K562 (cell line): ENCODE measurements at regions not wholly inside any gene's neighbourhood (a gene's known extent, or its start where the extent isn't known, plus 50 kb on each side); places are given as distances from the start of the nearest gene placed in this dataset.

Experiments
- ATAC-seq: fragments of 200-7000 bp; cut with Tn5 transposase; 3 replicates; pipeline ENCODE4 v1.9.1; 2020; ENCODE audit warnings: moderate library complexity
- BruUV-seq: library from RNA; stranded (reverse); fragments of 400-500 nt; replicated peaks from 2 replicates; lab custom pipeline; 2021; lab: Mats Ljungman, UMichigan
- CTCF ChIA-PET: fragments of 300-600 bp; formaldehyde crosslinking; extraction: SDS; loops from one replicate; lab custom pipeline; 2021; ENCODE audit warnings: low intra/inter-chr PET ratio; lab: Yijun Ruan, JAX
- POLR2A ChIA-PET: fragments of 300-600, 350-650 bp; sonication (Branson Sonifier 250); formaldehyde crosslinking; extraction: SDS; loops from one replicate; lab custom pipeline; 2021; ENCODE audit warnings: antibody characterized with exemption, inconsistent platforms; lab: Yijun Ruan, JAX
- DNase-seq, 4 experiments: peaks; one replicate each; pipeline versions ENCODE4 v3.0.0 to v3.0.0-alpha.2; 2011 to 2018; ENCODE audit warnings: low spot score in 3 of 4, mixed read lengths in 3 of 4; ENCODE audit errors: extremely low read depth in 1 of 4
- FAIRE-seq: peaks from 2 replicates; lab custom pipeline; 2011; peaks lifted over from hg19 to GRCh38; lab: Jason Lieb, UNC
- H2AFZ ChIP-seq: 2 replicates; pipeline ENCODE4 v1.6.0; 2011; ENCODE audit warnings: low read depth, low read length, control low read depth, inconsistent platforms
- H3K27ac ChIP-seq: fragments of 200-600 bp; 3 replicates; pipeline ENCODE4 v1.8.0; 2011; ENCODE audit warnings: low read depth, mild to moderate bottlenecking, control low read depth, inconsistent platforms, low read length, moderate library complexity, mixed read lengths; ENCODE audit errors: extremely low read depth
- H3K27me3 ChIP-seq, 2 experiments: fragments of 300-600 bp in 1 of 2; 2 replicates in 1 of 2; 3 replicates in 1 of 2; pipeline versions ENCODE4 v1.6.0 to v1.8.0; 2011; ENCODE audit warnings: inconsistent platforms in 2 of 2, low read length in 2 of 2, mild to moderate bottlenecking in 1 of 2, mixed read lengths in 1 of 2, moderate library complexity in 1 of 2; ENCODE audit not compliant: control insufficient read depth in 2 of 2, insufficient read depth in 2 of 2
- H3K36me3 ChIP-seq: fragments of 300-600 bp; 3 replicates; pipeline ENCODE4 v1.8.0; 2011; ENCODE audit warnings: mild to moderate bottlenecking, low read length, inconsistent platforms; ENCODE audit not compliant: control insufficient read depth, insufficient read depth
- H3K4me1 ChIP-seq, 2 experiments: fragments of 200-600 bp in 1 of 2; replicated peaks in 1 of 2; 2 replicates in 1 of 2; 3 replicates in 1 of 2; pipeline versions ENCODE4 v1.5.1 to v1.8.0; 2011; ENCODE audit warnings: inconsistent platforms in 2 of 2, low read length in 2 of 2, mild to moderate bottlenecking in 1 of 2, mixed read lengths in 1 of 2, moderate library complexity in 1 of 2; ENCODE audit not compliant: control insufficient read depth in 2 of 2, insufficient read depth in 2 of 2
- H3K4me2 ChIP-seq: 2 replicates; pipeline ENCODE4 v1.6.1; 2011; ENCODE audit warnings: low read length, control low read depth, inconsistent platforms, mixed read lengths; ENCODE audit not compliant: insufficient read depth
- H3K4me3 ChIP-seq: fragments of 200-600 bp; sonication (generic), shearing (Covaris generic); 2 replicates; pipeline ENCODE4 v1.5.1; 2016; ENCODE audit warnings: control low read depth, inconsistent platforms
- H3K79me2 ChIP-seq: fragments of 200-600 bp; 3 replicates; pipeline ENCODE4 v1.8.0; 2011; ENCODE audit warnings: low read length, inconsistent platforms; ENCODE audit not compliant: control insufficient read depth, insufficient read depth
- H3K9ac ChIP-seq, 2 experiments: 2 replicates each; pipeline versions ENCODE4 v1.6.0 to v1.6.1; 2011; ENCODE audit warnings: low read depth in 2 of 2, low read length in 2 of 2, control low read depth in 1 of 2, inconsistent platforms in 1 of 2, mild to moderate bottlenecking in 1 of 2, mixed read lengths in 1 of 2; ENCODE audit not compliant: insufficient read depth in 1 of 2
- H3K9me1 ChIP-seq: one replicate; pipeline ENCODE4 v1.6.0; 2011; ENCODE audit warnings: inconsistent platforms, mild to moderate bottlenecking, low read length, moderate library complexity; ENCODE audit not compliant: control insufficient read depth, insufficient read depth
- H3K9me3 ChIP-seq: replicated peaks from 2 replicates; pipeline ENCODE4 v1.5.1; 2011; ENCODE audit warnings: low read depth, low read length, inconsistent platforms; ENCODE audit not compliant: control insufficient read depth, insufficient read depth
- H4K20me1 ChIP-seq: replicated peaks from 2 replicates; pipeline ENCODE4 v1.6.1; 2011; ENCODE audit warnings: low read length, inconsistent platforms, mixed read lengths; ENCODE audit not compliant: control insufficient read depth, insufficient read depth
- E2F6 ChIP-seq, 2 experiments: IDR thresholded peaks; 2 replicates each; pipeline ENCODE4 v1.6.1; 2011; ENCODE audit warnings: borderline replicate concordance in 1 of 2, control low read depth in 1 of 2, low read depth in 1 of 2, low read length in 1 of 2, mild to moderate bottlenecking in 1 of 2, mixed read lengths in 1 of 2, moderate library complexity in 1 of 2; ENCODE audit not compliant: insufficient read depth in 1 of 2, insufficient read length in 1 of 2, poor library complexity in 1 of 2, severe bottlenecking in 1 of 2; ENCODE audit errors: extremely low read depth in 1 of 2
- GTF2A2 ChIP-seq: IDR thresholded peaks from 2 replicates; pipeline ENCODE4 v1.6.1; 2016; ENCODE audit warnings: mild to moderate bottlenecking, missing genetic modification characterization, missing compliant biosample characterization
- NFE2 ChIP-seq: IDR thresholded peaks from 2 replicates; pipeline ENCODE4 v1.6.1; 2014; ENCODE audit warnings: antibody characterized with exemption, low read depth
- POLR2A ChIP-seq: fragments of 450-650 bp; conservative IDR thresholded peaks from 2 replicates; pipeline ENCODE4 v1.6.1; 2016
- RBFOX2 ChIP-seq: fragments of 200-400 bp; formaldehyde crosslinking; IDR thresholded peaks from 2 replicates; pipeline ENCODE4 v1.6.1; 2017; ENCODE audit warnings: low read depth, mild to moderate bottlenecking, low read length, moderate library complexity
- SNIP1 ChIP-seq: fragments of 450-650 bp; IDR thresholded peaks from 2 replicates; pipeline ENCODE4 v1.7.1; 2017; ENCODE audit warnings: low read depth, mild to moderate bottlenecking
- TCF3 ChIP-seq: sonication (generic); formaldehyde crosslinking; IDR thresholded peaks from 2 replicates; pipeline ENCODE4 v1.4.0; 2020; ENCODE audit warnings: mild to moderate bottlenecking, missing genetic modification reagents
- TFAM ChIP-seq: fragments of 250-450 bp; sonication (Bioruptor Pico); conservative IDR thresholded peaks from 2 replicates; pipeline ENCODE4 v1.5.0; 2021; ENCODE audit warnings: mild to moderate bottlenecking, moderate library complexity
- ZNF24 ChIP-seq: fragments of 450-650 bp; IDR thresholded peaks from 2 replicates; pipeline ENCODE4 v1.6.1; 2016
- ZNF318 ChIP-seq, 2 experiments: fragments of 450-650 bp; IDR thresholded peaks; 2 replicates each; pipeline ENCODE4 v1.6.1; 2016; ENCODE audit warnings: mild to moderate bottlenecking in 2 of 2, borderline replicate concordance in 1 of 2, low read depth in 1 of 2, moderate library complexity in 1 of 2
- ZNF431 ChIP-seq: sonication (generic); formaldehyde crosslinking; IDR thresholded peaks from 2 replicates; pipeline ENCODE4 v1.8.0; 2022; ENCODE audit warnings: mild to moderate bottlenecking, missing genetic modification reagents
- ZNF551 ChIP-seq: fragments of 250-450 bp; sonication (Bioruptor Pico); IDR thresholded peaks from 2 replicates; pipeline ENCODE4 v1.5.0; 2021; ENCODE audit warnings: mild to moderate bottlenecking, moderate library complexity
- WGBS: fragments of 100-300 bp; shearing (Covaris generic); methylation state at CpG from one replicate; pipeline ENCODE4 v1.1.6; 2016; ENCODE audit warnings: low coverage, mixed read lengths; ENCODE audit not compliant: insufficient coverage; ENCODE audit errors: missing lambda C conversion rate; 5-methylcytosine and 5-hydroxymethylcytosine counted together
- in situ Hi-C: fragments of 300-500 bp; cut with MboI; formaldehyde crosslinking; loops from 4 replicates; pipeline ENCODE4 v1.15.0; 2018; ENCODE audit warnings: inconsistent platforms, mixed read lengths
- intact Hi-C: fragments of 100-400 bp; cut with micrococcal nuclease; formaldehyde crosslinking; loops from 2 replicates; pipeline ENCODE4 v1.14.2; 2022

DNA sequence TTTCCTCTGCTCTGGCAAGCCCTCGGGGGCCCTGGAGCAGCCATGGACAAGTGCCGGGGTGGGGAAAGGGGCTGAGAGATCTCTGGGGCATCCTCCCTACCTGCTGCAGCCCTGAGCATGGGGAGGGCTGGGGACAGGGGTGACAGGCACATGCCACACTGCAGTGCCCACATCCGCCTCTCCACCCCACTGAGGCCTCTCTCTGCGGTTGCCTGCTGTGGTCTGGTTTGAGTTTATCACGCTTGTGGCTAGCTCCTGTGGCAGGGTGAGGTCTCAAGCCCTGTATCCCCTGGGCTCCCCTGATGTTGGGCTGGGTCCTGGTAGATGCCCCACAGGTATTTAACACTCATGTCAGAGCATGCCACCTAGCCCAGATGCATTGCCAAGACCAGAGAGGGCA lies 52.9 kb upstream of the MLN start:
- H3K9me3 ChIP-seq: no peaks in the 10 kb centered on the region
- no peak for ATAC-seq
- peaks cover 0 to 25% of the 10 kb centered on the region in 2 experiments; a peak in 2 of 5 replicates for H3K4me1 ChIP-seq
- no peak for FAIRE-seq
- H3K4me2 ChIP-seq: no peak overlapping the region
- H2AFZ ChIP-seq: no peak overlapping the region
- H3K9ac ChIP-seq: no peak overlapping the region
- H4K20me1 ChIP-seq: no peaks in the 10 kb centered on the region
- no TSS peak for BruUV-seq
- H3K9me1 ChIP-seq: no peaks in the 10 kb centered on the region
- H3K27ac ChIP-seq: no peak overlapping the region
- WGBS: 9% methylated on average over 5 of the region's 5 CpGs
- H3K4me3 ChIP-seq: no peak overlapping the region
- POLR2A ChIA-PET: interaction anchor here (0.5 to 2.0 kb wide), 5 partner anchors 9 to 277 kb away, joined by 3 to 8 read pairs (median 3); partner anchors contain the start of gene BAK1
- DNase-seq: no peak
- peaks cover 13 to 33% of the 10 kb centered on the region in 2 experiments; a peak in 2 of 5 replicates for H3K27me3 ChIP-seq
- no peaks in the 10 kb centered on the region for H3K36me3 ChIP-seq
- intact Hi-C loops: loop anchor here (10.0 kb wide), 1 partner anchor 288 kb away; the partner anchor contains the start of gene GRM4
- in situ Hi-C loops: no loop called here
- H3K79me2 ChIP-seq: no peaks in the 10 kb centered on the region
- CTCF ChIA-PET: interaction anchor here (0.6 kb wide), 1 partner anchor 17 kb away, joined by 3 read pairs; no protein-coding TSS in a partner anchor
- TF ChIP-seq POLR2A: no peak
- TF ChIP-seq E2F6 (IDR thresholded peaks at IDR 0.05; ENCODE audit: borderline replicate concordance in 1 of 2, extremely low read depth in 1 of 2, insufficient read depth in 1 of 2, insufficient read length in 1 of 2, low read depth in 1 of 2, low read length in 1 of 2, poor library complexity in 1 of 2, severe bottlenecking in 1 of 2): no peak
- TF ChIP-seq ZNF551: no peak
- TF ChIP-seq ZNF431 (CRISPR knock-in tag): no peak
- TF ChIP-seq GTF2A2 (tag): no peak
- no peak for TF ChIP-seq TFAM (CRISPR knock-in tag)
- TF ChIP-seq RBFOX2: no peak
- TF ChIP-seq ZNF24: no peak
- TF ChIP-seq NFE2: no peak
- TF ChIP-seq SNIP1: no peak
- no peak for TF ChIP-seq TCF3 (CRISPR knock-in tag)
- no peak for TF ChIP-seq ZNF318 (IDR thresholded peaks at IDR 0.05; ENCODE audit: borderline replicate concordance in 1 of 2, low read depth in 1 of 2)
